CD4-positive, alpha-beta T cell treated with Interferon gamma for 1 hour (primary cell): ENCODE measurements at regions not wholly inside any gene's neighbourhood (a gene's known extent, or its start where the extent isn't known, plus 50 kb on each side); places are given as distances from the start of the nearest gene placed in this dataset.

Source experiments
- DNase-seq: peaks from one replicate; pipeline ENCODE4 v3.0.0-alpha.2; 2020

DNA sequence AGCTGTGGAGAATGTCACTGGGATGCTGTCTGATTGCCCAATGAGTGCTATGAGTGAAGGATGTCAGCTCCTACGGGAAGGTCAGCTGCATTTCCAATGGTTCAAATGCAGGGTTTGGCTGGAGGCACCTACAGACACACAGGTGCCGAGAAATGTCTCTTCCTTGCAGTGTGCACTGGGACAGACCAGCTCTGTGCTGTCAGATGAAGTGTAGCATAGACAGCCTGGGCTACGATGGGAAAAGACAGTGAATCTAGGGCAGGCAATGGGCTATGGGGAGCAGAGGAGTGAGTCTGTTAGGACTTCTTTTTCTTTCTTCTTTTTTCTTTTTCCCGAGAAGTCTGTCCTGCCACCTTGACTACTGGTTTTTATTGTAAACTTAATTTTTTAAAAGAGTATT is 223.1 kb upstream of the EOMES start:
- DNase-seq: no peak

DNA sequence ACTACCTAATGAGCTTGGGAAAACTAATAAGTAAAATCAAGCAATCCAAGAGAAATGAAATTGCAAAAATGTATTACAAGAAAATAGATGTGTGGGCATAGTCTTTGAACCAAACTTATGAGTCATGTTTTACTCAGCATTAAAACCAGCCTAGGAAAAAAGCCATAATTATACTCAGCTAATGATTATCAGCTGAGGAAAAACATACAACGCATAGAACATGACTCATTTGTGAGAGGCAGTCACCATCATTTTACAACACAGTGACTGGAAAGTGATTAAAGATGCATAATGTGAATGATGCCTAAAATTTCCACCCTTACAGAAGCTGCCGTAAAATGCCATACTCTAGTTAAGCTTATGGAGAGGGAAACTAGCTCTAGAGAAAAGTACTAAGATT is 238.0 kb upstream of the EOMES start:
- DNase-seq: no peak

DNA sequence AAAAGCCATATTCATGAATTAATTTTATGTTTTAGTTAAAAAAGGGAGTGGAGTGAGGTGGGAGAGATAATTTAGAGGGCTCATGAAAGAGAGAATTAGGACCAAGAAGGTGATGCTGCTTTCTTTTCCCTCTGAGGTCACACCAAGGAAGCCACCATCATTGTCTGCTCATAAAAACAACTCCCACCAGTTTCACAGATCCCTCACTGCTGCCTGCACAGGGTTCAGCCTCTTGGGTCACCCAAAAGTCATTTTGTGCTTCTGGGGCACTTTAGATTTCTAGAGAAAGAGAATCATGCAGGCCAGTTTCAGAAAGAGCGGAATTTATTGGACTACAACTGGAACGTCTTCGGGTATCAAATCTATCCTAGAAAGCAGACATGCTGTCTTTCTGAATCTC is 241.4 kb upstream of the EOMES start:
- DNase-seq: no peak

DNA sequence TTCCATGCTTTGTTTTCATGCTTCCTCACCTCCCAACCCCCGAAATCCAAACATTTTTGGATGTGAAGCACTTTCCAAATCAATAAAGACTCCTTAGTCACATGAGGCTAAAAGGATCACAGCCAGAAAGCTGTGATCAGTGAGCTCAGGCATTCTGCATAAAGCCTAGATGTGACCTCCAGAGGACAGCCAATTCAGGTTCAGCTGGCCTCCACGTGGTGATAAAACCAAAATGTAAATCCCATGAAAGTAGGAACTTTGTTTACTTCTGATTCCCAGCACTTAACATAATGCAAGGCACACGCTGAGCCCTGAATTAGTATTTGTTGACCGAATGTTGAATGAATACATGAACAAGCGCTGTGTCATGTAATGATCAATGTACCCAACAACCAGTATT is 249.5 kb upstream of the EOMES start:
- no peak for DNase-seq

DNA sequence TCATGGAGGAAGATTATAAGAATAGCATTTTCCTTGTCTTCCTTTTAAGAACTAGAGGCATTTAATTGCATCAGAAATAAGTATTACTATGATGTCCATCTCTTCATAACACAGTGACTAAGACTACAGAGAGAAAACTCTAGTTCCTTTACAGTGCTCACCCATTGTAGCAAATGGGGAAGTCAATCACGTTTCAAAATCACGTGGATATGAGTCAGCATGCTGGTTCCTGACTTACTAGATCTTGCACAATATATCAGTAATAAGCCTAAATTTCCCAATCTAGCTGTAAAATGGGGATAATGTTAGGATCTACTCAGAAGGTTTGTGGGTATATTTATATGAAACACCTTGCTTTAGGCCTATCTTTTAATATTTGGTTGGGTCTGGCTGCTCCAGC is 254.8 kb upstream of the EOMES start:
- DNase-seq: peak; percentile 35

DNA sequence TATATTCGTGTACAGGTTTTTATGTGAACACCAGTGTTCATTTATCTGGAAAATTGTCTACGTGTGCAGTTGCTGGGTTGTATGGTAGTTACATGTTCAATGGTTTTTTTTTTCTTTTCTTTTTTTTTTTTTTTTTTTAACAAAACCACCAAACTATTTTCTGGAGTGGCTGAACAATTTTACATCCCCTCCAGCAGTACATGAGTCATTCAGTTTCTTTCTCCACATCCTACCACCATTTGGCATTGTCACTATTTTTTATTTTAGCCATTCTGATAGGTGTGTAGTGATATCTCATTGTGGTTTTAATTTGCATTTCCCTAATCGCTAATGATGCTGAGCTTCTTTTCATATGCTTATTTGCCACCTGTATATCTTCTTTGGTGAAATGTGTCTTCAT is 256.3 kb upstream of the EOMES start:
- DNase-seq: no peak

DNA sequence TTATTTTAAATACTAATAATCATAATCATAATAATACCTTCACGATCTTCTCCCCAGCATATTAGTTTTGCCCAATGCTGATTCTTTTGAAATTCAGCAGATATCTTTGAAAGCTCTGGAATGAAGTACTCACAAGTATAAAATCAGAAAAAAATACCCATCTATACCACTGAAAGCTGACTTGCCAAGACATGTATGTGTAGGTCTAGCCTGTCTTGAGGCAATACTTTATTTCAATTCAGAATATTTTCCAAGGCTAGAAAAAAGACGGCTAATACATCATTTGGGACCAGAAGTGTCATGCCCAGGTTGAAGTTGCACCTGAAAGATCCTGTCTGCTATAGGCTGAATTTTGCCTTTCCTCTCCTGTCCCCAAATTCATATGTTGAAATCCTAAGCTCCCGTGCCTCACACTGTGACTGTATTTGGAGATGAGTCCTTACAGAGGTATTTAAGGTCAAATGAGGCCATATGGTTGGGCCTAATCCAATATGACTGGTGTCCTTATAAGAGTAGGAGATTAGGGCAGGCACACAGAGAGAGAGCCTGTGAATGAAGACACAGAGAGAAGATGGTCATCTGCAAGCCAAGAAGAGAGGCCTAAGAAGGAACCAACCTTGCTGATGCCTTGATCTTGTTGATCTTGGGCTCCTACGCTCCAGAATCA is 255.9 kb upstream of the CMC1 start:
- DNase-seq: no peak

DNA sequence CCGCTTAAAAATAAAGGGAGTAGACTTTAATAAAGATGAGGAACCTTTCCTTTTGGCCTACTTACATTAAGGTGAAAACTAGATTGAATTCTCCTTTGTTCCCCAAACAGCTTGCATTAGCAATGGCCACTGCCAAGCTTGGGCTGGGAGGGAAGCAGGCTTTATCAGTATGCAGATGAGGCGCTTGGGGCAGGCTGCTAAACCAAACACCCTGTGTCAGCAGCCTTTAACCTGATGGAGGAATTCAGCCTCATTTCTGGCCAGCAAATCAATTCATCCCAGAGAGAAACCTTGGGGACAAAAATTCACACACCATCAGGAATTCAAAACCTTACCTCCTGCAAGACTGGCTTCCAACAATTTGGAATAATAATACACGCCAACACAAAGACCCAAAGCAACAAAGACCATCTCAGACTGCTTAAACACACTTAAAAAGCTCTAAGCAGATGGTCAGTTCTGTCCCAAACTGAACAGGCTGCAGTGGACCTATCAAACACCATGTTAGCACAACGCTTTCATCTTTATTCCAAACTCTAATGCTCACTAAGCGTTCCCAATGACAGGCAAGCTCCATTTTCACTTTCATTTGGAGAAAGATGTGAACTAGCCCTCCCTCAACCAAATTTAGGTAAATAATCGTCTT is 255.1 kb upstream of the CMC1 start:
- DNase-seq: no peak

DNA sequence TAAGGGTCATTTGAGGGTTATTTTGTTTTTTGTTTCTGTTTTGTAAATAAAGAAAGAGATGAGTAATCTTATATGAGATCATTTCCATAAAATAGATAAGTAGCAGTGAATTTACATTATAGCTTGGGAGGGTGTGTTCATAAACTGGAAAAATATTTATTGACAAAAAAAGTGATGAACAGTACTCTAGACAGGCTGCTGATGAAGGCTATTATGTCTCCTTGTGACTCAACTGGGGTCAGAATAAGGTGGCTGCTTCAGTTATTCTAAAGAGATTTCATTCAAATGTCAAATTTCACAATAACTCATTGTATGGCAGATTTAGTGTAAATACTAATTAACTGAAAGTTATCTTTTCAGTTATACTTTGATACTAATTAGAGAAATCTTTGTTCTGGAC is 251.1 kb upstream of the CMC1 start:
- no peak for DNase-seq

DNA sequence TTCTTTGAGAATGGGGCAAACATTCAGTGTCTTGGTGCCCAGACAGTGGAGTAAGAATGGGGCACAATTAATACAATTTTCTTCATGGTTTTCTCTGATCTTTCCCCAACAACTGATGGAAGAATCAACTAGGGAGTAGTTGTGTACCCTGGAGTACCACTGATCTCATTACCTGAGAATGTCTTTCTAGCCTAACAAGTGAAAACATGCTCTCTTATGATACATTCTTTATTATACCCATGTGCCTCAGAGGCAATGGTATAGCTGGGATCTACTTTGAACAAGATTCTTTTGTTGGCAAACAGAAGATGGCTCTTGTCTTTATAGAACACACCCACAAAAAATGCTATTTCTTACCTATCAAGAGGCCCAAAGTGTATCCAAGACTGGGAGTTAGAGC is 250.6 kb upstream of the CMC1 start:
- DNase-seq: no peak

DNA sequence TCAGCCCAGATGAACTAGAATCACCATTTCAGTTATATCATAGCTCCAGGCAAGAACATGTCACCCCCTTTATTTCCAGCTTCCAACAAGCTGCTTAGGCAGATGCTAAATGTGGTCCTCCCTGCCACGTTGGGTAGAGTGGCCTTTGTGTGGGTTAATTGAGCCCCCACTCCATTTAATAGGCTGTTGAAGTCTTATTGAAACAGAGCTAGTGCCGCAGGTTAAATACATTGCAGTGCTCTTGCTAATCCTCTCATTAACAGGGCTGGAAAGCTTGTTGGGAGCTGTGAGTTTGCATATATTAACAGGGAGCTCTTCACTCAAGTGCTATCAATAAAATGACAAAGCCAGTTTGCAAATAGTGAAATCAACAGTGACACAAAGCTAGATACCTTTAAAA is 248.4 kb upstream of the CMC1 start:
- no peak for DNase-seq

DNA sequence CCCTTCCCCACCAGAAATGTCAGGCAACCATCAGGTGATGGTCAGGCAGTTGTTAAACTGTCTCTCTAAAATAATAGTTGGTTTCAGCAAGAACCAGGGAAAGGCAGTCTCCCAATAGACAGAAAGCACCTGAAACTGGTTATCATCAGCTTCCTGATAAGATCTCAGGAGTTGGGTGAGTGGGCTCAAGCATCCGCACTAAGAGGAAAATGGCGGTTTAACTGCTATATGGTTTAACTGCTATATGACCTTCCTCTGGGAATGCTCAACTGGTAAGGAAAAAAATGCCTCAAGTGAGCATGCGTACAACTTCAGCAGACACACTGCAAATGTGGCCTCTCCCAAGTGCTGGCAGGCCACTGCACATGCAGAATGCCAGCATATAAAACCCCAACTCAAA is 240.8 kb upstream of the CMC1 start:
- no peak for DNase-seq

DNA sequence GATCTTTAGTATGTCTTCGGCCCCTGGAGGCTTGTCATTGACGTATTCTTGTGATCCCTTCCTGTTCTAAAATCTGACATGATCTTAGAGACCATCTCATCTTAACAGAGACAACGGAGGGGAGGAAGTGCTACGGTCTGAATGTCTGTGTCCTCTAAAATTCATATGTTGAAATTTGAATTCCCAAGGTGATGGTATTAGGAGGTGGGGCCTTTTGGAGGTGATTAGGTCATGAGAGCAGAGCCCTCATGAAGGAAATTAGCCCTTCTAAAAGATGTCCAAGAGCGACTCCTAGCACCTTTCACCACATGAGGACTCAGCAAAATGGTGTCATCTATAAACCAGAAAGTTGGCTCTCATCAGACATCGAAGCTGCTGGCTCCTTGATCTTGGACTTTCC is 233.2 kb upstream of the CMC1 start:
- DNase-seq: no peak

DNA sequence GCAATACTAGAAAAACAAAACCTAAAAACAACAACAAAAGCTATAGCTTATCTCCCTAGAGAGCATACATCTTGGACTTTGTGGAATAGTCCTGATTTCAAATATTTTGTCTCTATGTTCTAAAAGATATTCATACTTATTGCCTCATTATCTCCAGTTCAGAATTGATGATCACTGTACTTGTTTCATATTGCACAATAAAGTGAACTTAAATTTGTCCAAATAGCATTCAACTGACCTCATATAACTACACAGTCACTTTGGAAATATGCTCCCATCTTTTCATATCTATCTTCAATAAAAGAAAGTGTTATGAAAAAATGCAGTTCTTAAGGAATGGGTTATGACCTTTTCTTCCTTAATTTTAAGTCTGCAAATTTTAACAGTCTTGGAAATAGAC is 228.6 kb upstream of the CMC1 start:
- no peak for DNase-seq

DNA sequence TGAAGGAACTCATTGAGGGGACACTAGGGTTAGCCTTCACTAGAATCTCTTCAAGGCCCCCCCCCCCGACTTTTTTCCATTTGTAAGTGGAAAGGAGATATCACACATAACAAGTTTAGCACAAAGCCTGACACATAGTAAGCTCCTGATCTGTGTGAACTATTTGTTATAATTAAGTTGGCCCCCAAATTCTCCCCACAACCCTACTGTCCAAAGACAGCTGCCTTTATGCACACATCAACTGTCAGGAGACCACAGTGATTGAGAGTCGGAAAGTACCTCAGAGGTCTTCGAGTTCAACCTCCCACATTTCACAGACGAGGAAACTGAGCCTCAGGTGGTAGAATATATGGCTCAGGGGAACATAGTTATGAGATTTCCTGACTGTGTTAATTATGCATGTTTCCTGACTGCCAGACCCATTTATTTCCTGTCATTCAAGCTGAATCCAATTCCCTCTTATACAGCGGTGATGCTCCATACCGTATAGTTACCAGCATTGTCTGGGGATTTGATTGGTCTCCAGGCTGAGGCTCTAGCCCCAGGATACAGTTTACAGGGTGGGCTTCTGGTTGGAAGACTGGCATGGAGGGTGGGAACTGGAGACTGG is 227.4 kb upstream of the CMC1 start:
- DNase-seq: no peak

DNA sequence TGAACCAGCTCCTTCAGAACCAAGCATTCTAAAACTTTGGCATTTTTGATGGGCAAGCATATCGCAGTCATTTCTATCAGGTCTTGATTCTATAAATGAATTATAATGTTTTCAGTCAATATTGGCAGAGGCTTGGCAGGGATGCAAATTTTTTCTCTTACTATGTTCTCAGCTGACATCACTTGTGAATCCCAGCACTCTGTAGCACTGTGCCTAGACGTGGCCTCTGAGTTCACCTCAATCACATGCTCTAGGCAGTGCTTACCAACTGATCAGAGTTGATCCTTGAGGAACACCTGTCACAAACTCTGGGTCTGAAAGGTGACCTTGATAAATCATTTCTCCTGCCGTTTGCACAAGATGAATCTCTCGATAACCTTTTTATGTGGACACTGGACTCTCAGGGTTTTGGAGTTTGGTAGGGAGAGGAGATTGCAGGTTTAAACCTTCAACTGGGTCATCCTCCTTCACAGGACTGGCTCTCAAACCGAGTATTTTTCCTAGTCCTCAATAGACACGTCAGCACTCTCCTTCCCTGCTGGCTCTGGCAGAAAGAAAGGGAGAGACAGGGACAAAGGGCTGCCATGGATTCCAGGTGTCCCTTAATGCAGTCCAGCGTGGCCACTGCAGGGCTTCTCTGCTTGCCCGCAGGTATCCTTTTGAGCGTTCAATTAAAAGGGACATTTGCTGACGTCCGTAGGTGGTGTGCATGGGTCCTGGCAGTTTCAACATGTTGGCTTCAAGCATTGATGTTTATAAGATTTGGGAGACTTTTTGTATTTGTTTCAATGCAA is 222.3 kb upstream of the CMC1 start:
- DNase-seq: no peak

DNA sequence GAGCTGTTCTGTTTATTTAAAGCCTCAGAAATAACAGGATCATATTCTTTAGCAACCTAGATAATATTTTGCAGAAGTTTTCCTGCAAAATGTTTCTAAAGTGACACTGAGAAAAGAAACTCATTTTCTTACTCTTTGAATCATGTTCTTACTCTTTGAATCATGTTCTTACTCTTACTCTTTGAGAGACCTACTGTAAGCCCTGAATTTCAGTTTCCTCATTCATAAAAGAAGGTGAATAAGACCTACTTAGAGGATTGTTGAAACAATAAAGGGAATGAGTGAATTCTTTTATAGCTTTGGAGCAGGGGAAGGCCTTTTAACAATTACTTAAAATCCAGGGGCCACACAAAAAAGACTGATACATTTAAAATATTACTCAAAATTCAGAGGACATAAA is 221.7 kb upstream of the CMC1 start:
- DNase-seq: no peak

DNA sequence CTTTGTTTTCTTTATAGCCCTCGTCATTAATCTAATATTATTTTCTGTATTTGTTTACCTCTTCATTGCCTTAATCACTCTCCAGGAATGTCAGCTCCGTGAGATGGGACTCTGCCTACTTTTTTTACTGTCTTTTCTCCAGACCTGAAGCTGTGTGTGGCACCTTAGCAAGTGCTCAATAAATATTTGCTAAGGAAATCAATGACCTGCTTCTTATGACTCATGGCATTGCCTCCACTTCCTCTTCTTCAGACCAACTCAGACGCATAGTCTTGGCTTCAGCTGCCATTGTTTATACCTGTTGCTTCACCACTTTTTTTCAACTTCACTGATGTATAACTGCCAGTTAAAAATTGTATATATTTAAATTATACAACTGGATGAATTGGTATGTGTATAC is 218.5 kb upstream of the CMC1 start:
- no peak for DNase-seq

DNA sequence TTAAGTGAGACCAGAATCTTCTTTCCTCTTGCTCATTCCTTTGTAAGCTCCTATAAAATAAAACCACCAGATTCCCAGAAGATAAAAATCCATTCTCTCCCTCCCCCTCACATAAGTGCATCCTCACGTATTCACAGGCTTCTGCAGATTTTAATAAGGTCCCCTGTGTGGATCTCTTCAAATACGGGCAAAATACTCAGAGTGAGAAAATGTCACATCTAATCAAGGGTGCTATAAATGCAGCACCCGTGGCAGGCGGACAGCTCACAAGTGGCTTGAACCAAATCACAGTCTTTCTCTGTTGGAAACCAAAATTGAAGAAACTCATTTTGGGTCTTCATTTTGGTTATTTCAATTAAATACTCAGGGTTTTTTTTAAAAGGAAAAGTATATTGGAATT is 212.9 kb upstream of the CMC1 start:
- DNase-seq: no peak

DNA sequence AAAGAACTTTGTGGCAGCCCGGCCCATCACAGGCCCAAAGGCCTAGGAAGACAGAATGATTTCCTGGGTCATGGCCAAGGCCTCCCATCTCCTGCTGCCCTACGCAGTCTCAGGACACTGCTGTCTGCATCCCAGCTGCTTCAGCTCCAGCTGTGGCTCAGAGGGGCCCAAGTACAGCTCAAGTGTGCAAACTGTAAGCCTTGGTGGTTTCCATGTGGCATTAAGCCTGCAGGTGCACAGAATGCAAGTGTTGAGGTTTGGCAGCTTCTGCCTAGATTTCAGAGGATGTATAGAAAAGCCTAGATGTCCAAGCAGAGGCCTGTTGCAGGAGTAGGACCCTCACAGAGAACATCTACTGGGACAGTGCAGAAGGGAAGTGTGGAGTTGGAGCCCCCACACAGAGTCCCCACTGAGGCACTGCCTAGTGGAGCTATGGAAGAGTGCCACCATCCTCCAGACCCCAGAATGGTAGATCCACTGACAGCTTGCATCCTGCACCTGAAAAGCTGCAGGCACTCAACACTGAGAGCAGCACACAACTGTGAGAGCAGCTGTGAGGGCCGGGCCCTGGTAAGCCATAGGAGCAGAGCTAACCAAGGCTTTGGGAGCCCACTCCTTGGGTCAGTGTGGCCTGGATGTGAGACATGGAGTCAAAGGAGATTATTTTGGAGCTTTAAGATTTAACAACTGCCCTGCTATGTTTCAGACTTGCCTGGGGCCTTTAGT is 208.2 kb upstream of the CMC1 start:
- no peak for DNase-seq

DNA sequence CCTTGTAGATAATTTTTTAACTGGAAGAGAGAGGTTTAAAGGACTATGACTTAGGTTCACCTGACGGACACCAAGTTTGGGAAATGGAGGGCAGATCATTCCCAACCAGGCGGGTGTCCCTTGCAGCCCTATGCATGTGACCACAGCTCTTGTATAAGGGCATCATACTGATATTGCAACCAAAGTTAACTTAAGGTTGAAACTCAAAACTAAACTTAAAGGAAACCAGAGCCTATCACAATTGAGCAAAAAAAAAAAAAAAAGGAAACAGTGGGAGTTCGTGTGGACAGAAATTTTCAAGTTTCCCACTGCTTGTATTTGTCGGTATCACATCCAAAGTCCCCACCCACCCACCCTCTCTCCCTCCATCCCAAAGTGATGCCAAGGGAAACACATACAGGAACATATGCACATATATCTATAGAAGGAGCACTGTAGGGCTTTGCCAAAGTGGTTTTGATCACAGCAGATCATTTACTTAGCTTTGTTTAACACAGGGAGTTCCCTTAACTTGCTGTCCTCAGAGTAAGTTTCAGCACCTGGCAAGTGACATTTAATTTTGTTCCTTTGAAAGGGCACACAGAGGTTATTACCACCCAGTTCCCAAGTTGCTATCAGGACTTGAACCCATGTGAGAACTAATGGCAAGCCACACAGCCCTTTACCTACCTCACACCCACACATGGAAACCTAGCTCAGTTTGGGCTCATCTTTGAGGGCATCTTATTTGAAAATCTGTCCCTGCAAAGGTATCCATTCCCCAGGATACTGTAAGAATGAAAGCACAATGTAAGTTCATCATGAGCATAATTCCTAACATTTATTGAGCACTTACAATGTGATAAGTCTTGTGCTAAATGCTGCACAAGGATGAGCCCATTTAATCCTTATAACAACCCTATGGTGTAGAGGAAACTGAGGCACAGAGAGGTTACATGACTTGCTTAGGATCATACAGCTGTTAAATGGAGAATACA is 204.5 kb upstream of the CMC1 start:
- DNase-seq: no peak

DNA sequence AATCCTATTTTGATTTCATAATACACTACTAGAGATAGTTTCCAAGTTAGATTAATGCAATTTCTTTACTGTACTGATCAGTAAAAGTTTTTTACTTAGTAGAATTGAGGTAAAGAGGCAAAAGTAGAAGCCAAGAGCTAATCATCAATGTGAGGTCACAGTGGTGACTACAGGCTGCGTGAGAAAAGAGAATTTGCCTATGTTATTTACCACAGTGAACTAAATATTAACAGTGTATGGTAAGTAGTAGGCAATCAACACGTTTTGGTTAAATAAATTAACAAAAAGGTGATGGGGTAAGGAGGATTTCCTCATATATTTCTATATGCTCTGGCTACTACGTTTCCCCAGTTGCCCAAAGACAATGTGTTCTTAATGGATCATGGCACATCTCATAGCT is 202.2 kb upstream of the CMC1 start:
- DNase-seq: no peak
